ENCODE measurements at regions not wholly inside any gene's neighbourhood (a gene's known extent, or its start where the extent isn't known, plus 50 kb on each side); places are given as distances from the start of the nearest gene placed in this dataset.
"Not testable (repeated sequence)": the region's sequence is repeated elsewhere in the genome, so short reads cannot be mapped to it uniquely, and the experiment has no call there.

- FAIRE-seq (no peak), DNase-seq (ENCODE audit: low spot score) (no peak)
Observed at GRCh38 chr7:52615021-52615695, 420.3 kb upstream of the POM121L12 start.

- FAIRE-seq (no peak), DNase-seq (ENCODE audit: low spot score) (no peak)
Observed at GRCh38 chr7:52609511-52609910, 425.9 kb upstream of the POM121L12 start.

DNA sequence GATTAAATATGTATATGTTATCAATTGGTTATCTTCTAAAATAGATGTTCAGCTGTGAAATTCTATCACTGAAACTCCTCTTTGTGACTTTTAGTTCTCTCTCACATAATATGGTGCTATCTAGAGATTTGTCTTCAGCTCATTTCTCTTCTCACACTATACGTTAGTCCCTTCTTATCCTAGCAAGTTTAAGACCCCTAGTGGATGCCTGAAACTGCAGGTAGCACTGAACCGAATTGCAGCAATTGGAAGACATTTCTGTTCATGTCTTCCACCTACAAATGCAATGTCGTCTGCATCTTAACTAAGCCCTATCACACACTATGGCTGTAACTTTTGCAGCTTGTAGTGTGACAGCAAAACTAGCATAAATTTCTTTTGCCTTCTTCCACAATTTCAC is 442.7 kb upstream of the POM121L12 start:
- DNase-seq (ENCODE audit: low spot score) (no peak), FAIRE-seq (peak; percentile 70)

DNA sequence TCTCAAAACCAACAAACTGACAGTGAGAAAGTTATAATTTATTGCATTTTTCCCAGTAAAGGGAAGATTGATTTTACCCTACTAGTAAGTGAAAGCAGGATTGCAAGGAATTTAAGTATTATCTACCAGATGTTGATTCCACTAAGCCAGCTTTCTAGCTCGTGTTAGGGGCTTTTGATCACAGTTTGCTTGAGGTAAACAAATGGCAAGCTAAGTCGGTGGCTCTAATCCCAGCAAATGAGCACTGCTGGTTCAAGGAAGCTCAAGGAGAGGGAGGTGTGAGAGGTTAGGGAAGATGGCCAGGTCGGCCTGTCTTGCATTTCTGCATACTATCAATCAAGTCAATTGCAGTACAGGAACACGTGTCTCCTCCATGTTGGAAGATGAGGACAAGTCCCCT is 448.7 kb upstream of the POM121L12 start:
- DNase-seq (ENCODE audit: low spot score) = no peak
- no peak for FAIRE-seq

- DNase-seq (ENCODE audit: low spot score) = no peak
- no peak for FAIRE-seq
Observed at GRCh38 chr7:52584041-52584440, 451.4 kb upstream of the POM121L12 start.

DNA sequence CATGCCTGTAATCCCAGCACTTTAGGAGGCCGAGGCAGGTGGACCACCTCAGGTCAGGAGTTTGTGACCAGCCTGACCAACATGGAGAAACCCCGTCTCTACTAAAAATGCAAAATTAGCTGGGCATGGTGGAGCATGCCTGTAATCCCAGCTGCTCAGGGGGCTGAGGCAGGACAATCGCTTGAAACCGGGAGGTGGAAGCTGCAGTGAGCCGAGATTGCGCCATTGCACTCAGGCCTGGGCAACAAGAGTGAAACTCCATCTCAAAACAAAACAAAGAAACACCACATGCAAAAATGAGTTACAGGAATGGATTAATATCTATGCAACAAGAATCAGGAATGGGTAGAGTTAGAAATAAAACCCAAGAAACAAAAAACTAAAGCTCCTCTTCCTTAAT is 462.3 kb upstream of the POM121L12 start:
- not testable (repeated sequence) for FAIRE-seq; DNase-seq (ENCODE audit: low spot score)

DNA sequence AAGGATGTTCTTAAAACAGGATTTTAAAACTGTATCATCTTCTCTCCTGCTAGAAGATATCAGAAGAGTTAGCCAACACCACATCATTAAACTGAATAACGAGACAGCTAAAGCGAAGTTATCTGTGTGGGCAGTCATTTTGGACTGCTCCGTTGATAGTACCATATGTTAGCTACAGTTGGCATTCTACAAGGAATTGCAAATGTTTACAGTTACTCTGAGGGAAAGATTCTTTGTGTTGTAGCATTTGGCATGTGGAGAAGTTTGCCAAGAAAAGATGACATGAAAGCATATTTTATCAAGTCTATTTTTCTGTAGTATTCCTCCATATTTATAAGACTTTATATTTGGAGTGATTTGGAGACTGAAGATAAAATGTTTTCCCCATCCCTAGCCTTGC is 464.4 kb upstream of the POM121L12 start:
- FAIRE-seq (no peak), DNase-seq (ENCODE audit: low spot score) (no peak)

- FAIRE-seq = no peak
Observed at GRCh38 chr7:52569151-52569550, 466.3 kb upstream of the POM121L12 start.

DNA sequence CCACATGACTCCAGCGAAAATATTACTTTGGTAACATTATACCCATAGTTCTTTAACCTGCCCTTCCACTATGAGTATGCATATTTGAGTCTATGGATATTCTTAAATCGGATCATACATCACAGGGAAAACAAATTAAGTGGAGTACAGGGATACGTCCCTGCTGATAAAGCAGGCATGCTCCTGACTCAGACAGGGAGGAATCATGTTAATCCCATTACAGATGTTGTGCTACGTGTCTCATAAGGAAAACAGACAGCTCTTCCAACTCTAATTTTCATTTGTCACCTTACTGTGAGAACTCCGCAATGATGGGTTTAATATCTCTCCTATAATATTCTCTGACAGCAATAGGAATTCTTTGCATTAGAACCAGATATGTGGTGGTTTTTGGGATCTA is 469.5 kb upstream of the POM121L12 start:
- DNase-seq (ENCODE audit: low spot score) (no peak), FAIRE-seq (peak; percentile 56)

More at GRCh38 chr7:52569151-52569550, 466.3 kb upstream of the POM121L12 start:
- DNase-seq (ENCODE audit: low spot score) = no peak

GRCh38 chr7:52555805-52556204 is 479.6 kb upstream of the POM121L12 start:
- DNase-seq (ENCODE audit: low spot score) (no peak), FAIRE-seq (no peak)

GRCh38 chr7:52547308-52547910 is 488.0 kb upstream of the POM121L12 start:
- DNase-seq (ENCODE audit: low spot score) (no peak), FAIRE-seq (no peak)

DNA sequence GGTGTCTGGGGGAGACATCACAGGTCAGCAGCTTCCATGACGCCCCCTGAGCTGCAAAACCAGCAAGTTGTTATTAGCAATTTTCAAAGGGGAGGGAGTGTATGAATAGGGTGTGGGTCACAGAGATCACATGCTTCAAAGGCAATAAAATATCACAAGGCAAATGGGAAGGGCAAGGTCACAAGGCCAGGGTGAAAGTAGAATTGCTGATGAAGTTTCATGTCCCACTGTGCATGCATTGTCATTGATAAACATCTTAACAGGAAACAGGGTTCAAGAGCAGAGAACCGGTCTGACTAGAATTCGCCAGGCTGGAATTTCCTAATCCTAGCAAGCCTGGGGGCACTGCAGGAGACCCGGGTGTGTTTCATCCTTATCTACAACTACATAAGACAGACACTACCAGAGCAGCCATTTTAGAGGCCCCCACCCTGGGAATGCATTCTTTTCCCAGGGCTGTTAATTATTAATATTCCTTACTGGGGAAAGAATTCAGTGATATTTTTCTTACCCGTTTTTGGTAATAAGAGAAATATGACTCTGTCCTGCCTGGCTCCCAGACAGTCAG is 494.2 kb upstream of the POM121L12 start:
- FAIRE-seq; DNase-seq (ENCODE audit: low spot score): not testable (repeated sequence)

GRCh38 chr7:52540041-52540440 is 495.4 kb upstream of the POM121L12 start:
- peak; percentile 13 for DNase-seq (ENCODE audit: low spot score)
- FAIRE-seq = no peak

- FAIRE-seq = no peak
- no peak for DNase-seq (ENCODE audit: low spot score)
Observed at GRCh38 chr7:52539414-52539813, 496.0 kb upstream of the POM121L12 start.

- DNase-seq (ENCODE audit: low spot score) (no peak), FAIRE-seq (no peak)
Observed at GRCh38 chr7:52537051-52537450, 498.4 kb upstream of the POM121L12 start.

GRCh38 chr7:52525772-52526341 is 509.6 kb upstream of the POM121L12 start:
- no peak for FAIRE-seq
- DNase-seq (ENCODE audit: low spot score) = no peak

DNA sequence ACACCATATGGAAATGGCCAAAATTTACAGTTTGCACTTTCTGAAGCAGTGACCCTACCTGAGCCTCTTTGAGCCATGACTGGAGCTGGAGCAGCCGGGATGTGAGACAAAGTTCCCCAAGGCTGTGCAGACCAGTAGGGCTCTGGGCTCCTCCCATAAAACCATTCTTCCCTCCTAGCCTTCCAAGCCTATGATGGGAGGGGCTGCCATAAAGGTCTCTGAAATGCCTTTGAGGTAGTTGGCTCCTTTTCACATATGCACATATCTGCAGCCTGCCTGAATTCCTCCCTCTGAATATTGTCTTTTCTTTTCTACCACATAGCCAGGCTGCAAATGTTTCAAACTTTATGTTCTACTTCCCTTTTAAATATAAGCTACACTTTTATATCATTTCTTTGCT is 516.6 kb upstream of the POM121L12 start:
- FAIRE-seq (no peak), DNase-seq (ENCODE audit: low spot score) (no peak)

DNA sequence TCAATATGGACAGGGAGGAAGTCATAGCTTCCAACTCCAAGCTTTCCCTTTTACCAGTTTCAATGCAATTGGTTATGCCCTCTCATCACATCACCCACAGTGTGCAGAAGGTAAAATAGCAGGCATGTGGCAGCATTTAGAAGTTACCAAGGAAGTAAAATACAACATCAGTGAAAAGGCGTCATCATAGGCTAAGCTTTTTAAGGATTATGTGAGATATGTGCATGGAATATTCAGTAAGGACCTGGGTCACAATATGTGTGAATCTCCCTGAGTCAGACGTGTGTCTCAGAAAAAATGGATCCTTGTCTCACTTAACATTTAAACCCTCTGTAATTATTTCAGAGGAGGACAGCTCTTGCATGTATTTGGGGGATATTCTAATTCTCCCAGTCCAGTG is 522.8 kb upstream of the POM121L12 start:
- FAIRE-seq (no peak), DNase-seq (ENCODE audit: low spot score) (no peak)

GRCh38 chr7:52507546-52508255 is 527.7 kb upstream of the POM121L12 start:
- FAIRE-seq (no peak), DNase-seq (ENCODE audit: low spot score) (no peak)

DNA sequence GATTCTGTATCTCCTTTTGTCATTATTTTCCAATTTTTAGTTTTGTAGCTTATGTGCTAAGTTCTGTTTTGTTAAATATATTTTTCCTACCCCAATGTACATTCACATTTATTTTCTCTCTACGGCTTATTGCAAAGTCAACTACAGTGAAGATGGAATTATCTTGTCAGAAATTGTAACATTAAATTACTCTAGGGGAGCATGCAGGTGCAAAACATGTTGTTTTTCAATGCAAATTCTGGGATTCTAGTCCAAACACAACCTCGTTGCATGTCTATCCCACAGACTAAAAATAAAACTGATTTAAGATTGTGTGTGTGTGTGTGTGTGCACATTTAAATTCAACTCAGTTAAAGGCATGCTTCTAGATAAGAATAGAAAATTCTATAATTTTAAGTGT is 529.1 kb upstream of the POM121L12 start:
- FAIRE-seq = no peak
- no peak for DNase-seq (ENCODE audit: low spot score)

GRCh38 chr7:52504561-52504960 is 530.9 kb upstream of the POM121L12 start:
- DNase-seq (ENCODE audit: low spot score) (no peak), FAIRE-seq (no peak)

DNA sequence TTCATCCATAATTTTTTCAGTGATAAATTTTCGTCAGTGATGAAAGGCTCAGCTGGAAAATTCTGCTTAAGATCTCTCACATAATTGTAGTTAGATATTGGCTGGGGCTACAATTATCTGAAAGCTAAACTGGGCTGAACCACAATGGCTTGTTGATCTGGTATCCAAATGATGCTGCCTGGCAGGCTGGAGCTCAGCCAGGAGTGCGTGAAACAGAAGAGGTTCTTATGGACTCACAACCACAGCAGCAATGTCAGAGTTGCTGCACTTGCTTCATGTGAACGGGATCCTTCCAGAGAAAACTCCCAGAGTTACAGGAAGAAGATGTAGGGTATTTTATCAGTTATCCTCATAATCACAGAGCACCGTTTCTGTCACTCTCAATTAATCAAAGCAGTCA is 533.2 kb upstream of the POM121L12 start:
- DNase-seq (ENCODE audit: low spot score) (no peak), FAIRE-seq (no peak)

Data from urothelium cell line (cell line).